ENCODE measurements at regions not wholly inside any gene's neighbourhood (a gene's known extent, or its start where the extent isn't known, plus 50 kb on each side); places are given as distances from the start of the nearest gene placed in this dataset.

GRCh38 chr6:1518855-1519254 lies 90.9 kb upstream of the FOXC1 start:
- no peak for TF ChIP-seq CTCF (conservative IDR thresholded peaks at IDR 0.05; ENCODE audit: low read length)
- no peak for TF ChIP-seq EZH2phosphoT487 (IDR thresholded peaks at IDR 0.05; ENCODE audit: borderline replicate concordance, low read depth, low read length)
